ENCODE measurements at regions not wholly inside any gene's neighbourhood (a gene's known extent, or its start where the extent isn't known, plus 50 kb on each side); places are given as distances from the start of the nearest gene placed in this dataset.

GRCh38 chr4:53694666-53695065, 103.4 kb upstream of the LNX1 start:
- no peak for DNase-seq (ENCODE audit: low read depth)

GRCh38 chr4:53693909-53694308, 102.6 kb upstream of the LNX1 start:
- no peak for DNase-seq (ENCODE audit: low read depth)

- no peak for DNase-seq (ENCODE audit: low read depth)
These were observed 102.1 kb upstream of the LNX1 start for GRCh38 chr4:53693408-53693807.

- DNase-seq (ENCODE audit: low read depth), result peak; percentile 100
These were observed 97.0 kb upstream of the LNX1 start for GRCh38 chr4:53688186-53688790.

GRCh38 chr4:53686521-53686920, 95.2 kb upstream of the LNX1 start:
- DNase-seq (ENCODE audit: low read depth), result peak; percentile 31

GRCh38 chr4:53684136-53685130, 93.1 kb upstream of the LNX1 start:
- no peak for DNase-seq (ENCODE audit: low read depth)

GRCh38 chr4:53682908-53683307, 91.6 kb upstream of the LNX1 start:
- DNase-seq (ENCODE audit: low read depth), result no peak

- DNase-seq (ENCODE audit: low read depth), result peak; percentile 54
These were observed 90.9 kb upstream of the LNX1 start for GRCh38 chr4:53682196-53682595.

GRCh38 chr4:53680598-53680997, 89.3 kb upstream of the LNX1 start:
- DNase-seq (ENCODE audit: low read depth), result no peak

GRCh38 chr4:53680168-53680567, 88.9 kb upstream of the LNX1 start:
- no peak for DNase-seq (ENCODE audit: low read depth)

- DNase-seq (ENCODE audit: low read depth), result no peak
These were observed 85.2 kb upstream of the LNX1 start for GRCh38 chr4:53676402-53676871.

GRCh38 chr4:53674903-53675302, 83.6 kb upstream of the LNX1 start:
- no peak for DNase-seq (ENCODE audit: low read depth)

GRCh38 chr4:53672873-53673272, 81.6 kb upstream of the LNX1 start:
- no peak for DNase-seq (ENCODE audit: low read depth)

GRCh38 chr4:53671757-53672156, 80.5 kb upstream of the LNX1 start:
- no peak for DNase-seq (ENCODE audit: low read depth)

GRCh38 chr4:53659737-53660136, 68.5 kb upstream of the LNX1 start:
- DNase-seq (ENCODE audit: low read depth), result no peak

GRCh38 chr4:53659112-53659511, 67.8 kb upstream of the LNX1 start:
- DNase-seq (ENCODE audit: low read depth), result no peak

- DNase-seq (ENCODE audit: low read depth), result no peak
These were observed 66.7 kb upstream of the LNX1 start for GRCh38 chr4:53658029-53658428.

GRCh38 chr4:53656421-53656981, 65.2 kb upstream of the LNX1 start:
- DNase-seq (ENCODE audit: low read depth), result no peak

GRCh38 chr4:53654300-53654758, 63.0 kb upstream of the LNX1 start:
- no peak for DNase-seq (ENCODE audit: low read depth)

GRCh38 chr4:53653484-53654053, 62.3 kb upstream of the LNX1 start:
- no peak for DNase-seq (ENCODE audit: low read depth)

- no peak for DNase-seq (ENCODE audit: low read depth)
These were observed 60.0 kb upstream of the LNX1 start for GRCh38 chr4:53651156-53651735.

All from HT1080 (cell line).